ENCODE measurements at regions not wholly inside any gene's neighbourhood (a gene's known extent, or its start where the extent isn't known, plus 50 kb on each side); places are given as distances from the start of the nearest gene placed in this dataset.

GRCh38 chr6:91487696-91488392 lies 901.0 kb upstream of the MAP3K7 start:
- DNase-seq: no peak

- no peak for DNase-seq
Measured at GRCh38 chr6:91486200-91486599, 899.3 kb upstream of the MAP3K7 start.

- DNase-seq: no peak
Measured at GRCh38 chr6:91485047-91485446, 898.2 kb upstream of the MAP3K7 start.

GRCh38 chr6:91483415-91484105 lies 896.7 kb upstream of the MAP3K7 start:
- no peak for DNase-seq

GRCh38 chr6:91482498-91482897 lies 895.6 kb upstream of the MAP3K7 start:
- DNase-seq: no peak

GRCh38 chr6:91480402-91480801 lies 893.5 kb upstream of the MAP3K7 start:
- no peak for DNase-seq

- no peak for DNase-seq
Measured at GRCh38 chr6:91477688-91478087, 890.8 kb upstream of the MAP3K7 start.

- DNase-seq: no peak
Measured at GRCh38 chr6:91476000-91476399, 889.1 kb upstream of the MAP3K7 start.

GRCh38 chr6:91465393-91465792 lies 878.5 kb upstream of the MAP3K7 start:
- no peak for DNase-seq

- DNase-seq: no peak
Measured at GRCh38 chr6:91464718-91465117, 877.8 kb upstream of the MAP3K7 start.

- no peak for DNase-seq
Measured at GRCh38 chr6:91464201-91464600, 877.3 kb upstream of the MAP3K7 start.

- no peak for DNase-seq
Measured at GRCh38 chr6:91462241-91462640, 875.4 kb upstream of the MAP3K7 start.

- DNase-seq: no peak
Measured at GRCh38 chr6:91453224-91453878, 866.5 kb upstream of the MAP3K7 start.

- no peak for DNase-seq
Measured at GRCh38 chr6:91449539-91449938, 862.7 kb upstream of the MAP3K7 start.

- no peak for DNase-seq
Measured at GRCh38 chr6:91447530-91448254, 860.8 kb upstream of the MAP3K7 start.

- no peak for DNase-seq
Measured at GRCh38 chr6:91447081-91447480, 860.2 kb upstream of the MAP3K7 start.

GRCh38 chr6:91443405-91443804 lies 856.5 kb upstream of the MAP3K7 start:
- DNase-seq: no peak

GRCh38 chr6:91442342-91442741 lies 855.5 kb upstream of the MAP3K7 start:
- no peak for DNase-seq

- DNase-seq: no peak
Measured at GRCh38 chr6:91438570-91438969, 851.7 kb upstream of the MAP3K7 start.

GRCh38 chr6:91437315-91437729 lies 850.5 kb upstream of the MAP3K7 start:
- DNase-seq: no peak

GRCh38 chr6:91436448-91436847 lies 849.6 kb upstream of the MAP3K7 start:
- no peak for DNase-seq

GRCh38 chr6:91435630-91436029 lies 848.8 kb upstream of the MAP3K7 start:
- DNase-seq: no peak

- DNase-seq: no peak
Measured at GRCh38 chr6:91434576-91434975, 847.7 kb upstream of the MAP3K7 start.
